IgD-negative memory B cell (primary cell): ENCODE measurements at regions not wholly inside any gene's neighbourhood (a gene's known extent, or its start where the extent isn't known, plus 50 kb on each side); places are given as distances from the start of the nearest gene placed in this dataset.

Experiments
- H3K27ac Mint-ChIP-seq, 3 donors: one replicate each; pipeline ENCODE4 v1.8.0; 2020 to 2022; ENCODE audit warnings: mild to moderate bottlenecking in 3 of 3, mixed read lengths in 3 of 3, moderate library complexity in 1 of 3
- H3K27me3 Mint-ChIP-seq: one replicate; pipeline ENCODE4 v1.8.0; 2021; ENCODE audit warnings: mixed read lengths
- H3K36me3 Mint-ChIP-seq: one replicate; pipeline ENCODE4 v1.8.0; 2020; ENCODE audit warnings: mild to moderate bottlenecking, mixed read lengths
- H3K4me1 Mint-ChIP-seq, 3 donors: one replicate each; pipeline ENCODE4 v1.8.0; 2020 to 2022; ENCODE audit warnings: mixed read lengths in 3 of 3, mild to moderate bottlenecking in 1 of 3
- H3K4me3 Mint-ChIP-seq, 4 donors: one replicate each; pipeline ENCODE4 v1.8.0; 2020 to 2022; ENCODE audit warnings: mild to moderate bottlenecking in 4 of 4, mixed read lengths in 4 of 4, moderate library complexity in 3 of 4
- H3K9me3 Mint-ChIP-seq, 3 donors: one replicate each; pipeline ENCODE4 v1.8.0; 2020 to 2021; ENCODE audit warnings: mixed read lengths in 3 of 3, mild to moderate bottlenecking in 1 of 3

DNA sequence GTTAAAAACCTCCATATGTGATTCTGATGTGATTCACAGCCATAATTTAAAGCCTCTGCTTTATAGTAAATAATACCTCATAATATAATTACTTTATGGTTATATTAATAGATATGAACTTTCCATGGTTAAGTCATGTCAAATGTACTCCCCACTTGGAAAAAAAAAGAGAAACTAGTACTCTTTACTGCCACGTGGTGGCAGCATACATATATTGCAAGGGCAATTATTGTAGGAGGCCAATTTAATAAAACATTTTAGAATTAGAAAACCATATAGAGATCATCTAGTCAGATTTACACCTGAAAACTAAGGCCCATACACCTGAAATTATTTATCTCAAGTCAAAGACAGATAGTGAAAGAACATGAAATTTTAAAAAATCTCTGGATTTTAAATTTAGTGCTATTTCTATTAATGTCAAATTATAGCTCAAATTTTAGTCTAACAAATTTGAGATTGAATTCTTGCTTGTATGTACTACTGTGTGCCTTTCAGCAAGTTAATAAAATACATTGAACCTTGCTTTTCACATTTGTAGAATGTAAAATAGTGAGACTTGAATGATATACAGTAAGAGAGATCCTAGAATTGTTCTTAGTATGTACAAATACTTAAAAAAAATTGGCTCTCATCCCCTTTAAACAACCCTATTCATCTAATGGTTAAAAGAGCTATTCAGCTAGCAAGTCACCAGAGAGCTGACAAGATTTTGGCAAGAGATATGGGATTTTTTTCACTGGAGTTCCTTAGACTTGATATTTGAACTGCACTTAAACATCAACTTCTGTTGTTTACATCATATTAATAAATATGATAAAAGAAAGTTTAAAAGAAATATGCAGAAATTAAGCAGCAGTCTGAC is 603.8 kb downstream of the TLE4 start:
- peaks cover 0 to 6% (median 4%) of the 10 kb centered on the region in 3 donors for H3K4me1 Mint-ChIP-seq
- peaks cover 2% of the 10 kb centered on the region for H3K36me3 Mint-ChIP-seq
- no peak overlapping the region for H3K27ac Mint-ChIP-seq
- peaks cover 2 to 15% (median 2%) of the 10 kb centered on the region in 3 donors for H3K9me3 Mint-ChIP-seq
- no peak overlapping the region for H3K4me3 Mint-ChIP-seq
- no peaks in the 10 kb centered on the region for H3K27me3 Mint-ChIP-seq

DNA sequence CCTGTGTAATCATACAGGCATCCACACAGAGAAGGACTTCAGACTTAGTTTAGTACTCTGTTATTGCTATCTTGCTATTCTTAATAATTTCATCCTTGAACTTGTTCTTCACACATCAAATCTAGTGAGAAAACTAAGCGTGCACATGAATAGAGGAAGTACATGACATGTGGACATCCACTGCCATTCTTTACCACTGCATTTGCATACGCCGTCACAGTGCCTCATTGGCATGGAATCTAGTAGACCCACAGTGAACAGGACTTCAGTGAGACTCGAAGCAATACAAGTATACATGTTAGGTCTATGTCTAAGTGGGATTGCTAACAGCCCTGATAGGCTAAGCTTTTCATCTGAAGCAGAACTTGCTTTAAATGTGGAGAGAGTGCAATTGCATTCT is 592.1 kb downstream of the TLE4 start:
- H3K27ac Mint-ChIP-seq, result peak overlapping the region; percentile 15 to 78 (median 28)
- peaks cover 8% of the 10 kb centered on the region for H3K36me3 Mint-ChIP-seq
- H3K27me3 Mint-ChIP-seq, result no peaks in the 10 kb centered on the region
- H3K9me3 Mint-ChIP-seq, result peaks cover 0 to 11% (median 0%) of the 10 kb centered on the region in 3 donors
- H3K4me1 Mint-ChIP-seq, result peaks cover 20 to 29% (median 23%) of the 10 kb centered on the region in 3 donors
- peak overlapping the region in 1 of 4 donors; percentile 23 for H3K4me3 Mint-ChIP-seq

DNA sequence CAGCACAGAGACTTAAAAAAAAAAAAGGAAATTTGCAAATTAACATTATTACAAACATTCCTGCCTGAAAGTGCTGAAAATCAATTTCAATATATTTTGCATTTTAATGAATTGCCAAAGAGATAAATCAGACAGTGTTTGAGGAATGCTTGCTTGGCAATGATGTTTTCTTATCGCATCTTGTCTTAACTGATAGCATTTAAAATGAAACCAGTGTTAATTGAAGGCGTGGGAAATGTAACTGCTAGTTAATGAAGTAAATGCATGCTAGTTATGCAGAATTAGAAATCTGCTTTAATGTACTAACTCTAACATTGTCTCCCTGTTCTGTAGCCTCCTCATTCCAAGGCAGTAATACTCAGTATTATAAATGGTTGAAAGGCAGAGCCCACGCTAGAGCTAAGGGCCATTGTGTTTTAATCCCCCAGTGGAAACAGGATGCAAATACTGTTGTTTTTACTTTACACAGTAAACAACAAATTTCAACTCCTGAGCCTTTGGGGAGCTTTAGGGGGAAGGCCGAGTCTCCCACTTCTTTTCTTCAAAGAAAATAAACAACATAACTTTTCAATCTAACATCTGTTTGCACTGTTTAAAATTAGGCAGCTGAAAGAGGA is 586.9 kb downstream of the TLE4 start:
- H3K4me3 Mint-ChIP-seq, result peak overlapping the region; percentile 65 to 84 (median 69)
- H3K9me3 Mint-ChIP-seq, result peaks cover 0 to 11% (median 4%) of the 10 kb centered on the region in 3 donors
- H3K36me3 Mint-ChIP-seq, result peaks cover 8% of the 10 kb centered on the region
- peak overlapping the region; percentile 22 to 78 (median 28) for H3K27ac Mint-ChIP-seq
- H3K4me1 Mint-ChIP-seq, result peaks cover 39 to 51% (median 43%) of the 10 kb centered on the region in 3 donors
- no peaks in the 10 kb centered on the region for H3K27me3 Mint-ChIP-seq

DNA sequence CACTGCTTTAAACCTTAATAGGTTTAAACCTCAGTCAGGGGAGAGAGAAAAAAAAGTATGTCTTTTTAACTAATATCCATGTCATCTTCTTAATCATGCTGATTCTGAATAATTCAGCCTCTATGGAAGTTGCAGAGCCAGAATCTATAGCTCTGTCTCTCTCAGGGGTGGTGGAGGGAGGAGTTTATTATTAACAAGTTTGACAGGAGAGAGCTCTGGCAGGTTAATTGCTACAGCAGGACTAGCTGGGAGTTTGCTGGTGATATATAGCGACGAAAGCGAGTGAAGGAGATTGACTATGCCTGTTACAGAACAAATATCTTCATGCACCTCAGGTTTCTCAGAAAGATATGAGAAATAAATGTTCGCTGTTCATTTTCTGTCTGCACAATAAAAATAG is 586.4 kb downstream of the TLE4 start:
- H3K27ac Mint-ChIP-seq, result peak overlapping the region; percentile 22 to 71 (median 28)
- no peaks in the 10 kb centered on the region for H3K27me3 Mint-ChIP-seq
- H3K9me3 Mint-ChIP-seq, result peaks cover 0 to 11% (median 8%) of the 10 kb centered on the region in 3 donors
- H3K4me1 Mint-ChIP-seq, result peaks cover 36 to 47% (median 41%) of the 10 kb centered on the region in 3 donors
- peak overlapping the region; percentile 65 to 84 (median 69) for H3K4me3 Mint-ChIP-seq
- peaks cover 8% of the 10 kb centered on the region for H3K36me3 Mint-ChIP-seq

DNA sequence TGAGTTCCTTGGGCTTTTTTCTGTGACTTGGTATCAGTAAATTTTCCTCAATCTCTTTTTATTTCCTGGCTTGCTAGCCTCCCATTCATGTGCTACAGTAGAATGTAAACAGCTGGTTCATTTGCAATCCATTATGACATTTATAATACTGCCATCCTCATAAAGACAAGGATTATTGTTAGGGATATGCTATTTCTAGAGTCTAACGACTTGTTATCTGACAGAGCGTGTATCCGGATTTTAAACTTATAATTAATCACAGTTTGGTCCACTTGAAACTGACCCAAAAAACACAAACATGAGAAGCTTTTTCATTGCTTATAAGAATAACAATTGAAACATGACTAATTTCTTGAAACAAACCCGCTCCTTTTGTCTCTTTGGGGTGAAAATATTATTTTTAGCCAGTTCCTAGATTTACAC is 585.8 kb downstream of the TLE4 start:
- Mint-ChIP-seq H3K36me3 (peaks cover 6% of the 10 kb centered on the region), H3K27ac (peak overlapping the region in 2 of 3 donors; percentile 22 to 71), H3K9me3 (peaks cover 0 to 8% (median 5%) of the 10 kb centered on the region in 3 donors), H3K4me1 (peaks cover 36 to 46% (median 40%) of the 10 kb centered on the region in 3 donors), H3K4me3 (peak overlapping the region in 3 of 4 donors; percentile 69 to 84 (median 69)), H3K27me3 (no peaks in the 10 kb centered on the region)

DNA sequence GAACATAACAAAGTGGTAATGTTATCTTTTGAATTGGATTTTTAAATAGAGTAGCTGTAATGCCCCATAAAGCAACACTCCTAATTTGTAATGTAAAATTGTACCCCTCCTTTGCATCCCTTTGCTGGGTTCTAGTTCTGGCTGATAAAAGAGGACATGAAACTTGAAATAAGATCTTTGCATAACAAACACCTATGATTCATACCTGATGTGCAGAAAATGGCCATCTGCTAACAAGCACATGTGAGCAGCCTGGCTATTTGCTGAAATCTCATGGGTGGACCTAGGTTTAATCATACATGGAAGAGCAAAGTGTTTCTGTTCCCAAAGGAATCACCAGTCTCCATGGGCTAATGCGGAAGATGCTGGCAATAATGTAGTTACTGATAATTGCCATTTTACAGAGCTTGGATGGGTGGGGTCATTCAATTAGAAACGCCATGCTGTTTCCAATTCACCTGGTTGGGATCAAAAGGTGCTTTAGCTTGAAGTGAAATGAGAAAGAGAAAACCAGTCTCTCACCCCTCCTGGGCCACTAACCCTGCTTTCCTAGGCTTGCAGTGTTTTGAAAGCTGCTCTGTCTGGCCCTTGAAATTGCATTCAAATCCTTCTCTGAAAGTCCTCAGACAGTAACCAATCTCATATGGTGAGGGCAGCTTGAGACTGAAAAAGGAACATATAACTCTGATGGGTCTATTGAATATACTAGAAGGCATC is 585.1 kb downstream of the TLE4 start:
- Mint-ChIP-seq H3K27me3 (no peaks in the 10 kb centered on the region), H3K4me3 (peak overlapping the region in 2 of 4 donors; percentile 61 to 69), H3K27ac (peak overlapping the region in 2 of 3 donors; percentile 1 to 71), H3K9me3 (peaks cover 0 to 8% (median 2%) of the 10 kb centered on the region in 3 donors), H3K4me1 (peaks cover 36 to 46% (median 40%) of the 10 kb centered on the region in 3 donors), H3K36me3 (peaks cover 4% of the 10 kb centered on the region)

DNA sequence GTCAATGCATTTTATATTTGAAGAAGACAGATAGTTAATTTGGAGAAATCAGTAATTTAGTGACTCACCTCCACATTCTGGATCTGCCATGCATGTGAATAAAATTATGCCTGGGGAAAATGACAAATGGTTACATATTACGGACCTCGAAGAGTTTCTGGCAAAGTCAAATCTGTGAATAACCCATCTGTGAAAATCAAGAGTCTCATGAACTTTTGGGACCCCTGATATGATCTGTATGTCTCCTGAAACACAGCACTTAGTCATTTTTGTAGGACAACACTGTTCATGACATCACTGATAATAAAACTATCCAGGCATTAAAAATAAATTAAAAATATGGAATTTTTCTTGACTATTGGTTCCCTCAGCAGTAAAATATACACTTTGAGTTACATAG is 584.5 kb downstream of the TLE4 start:
- Mint-ChIP-seq H3K4me1 (peaks cover 34 to 45% (median 36%) of the 10 kb centered on the region in 3 donors), H3K27ac (no peak overlapping the region), H3K4me3 (no peak overlapping the region), H3K27me3 (no peaks in the 10 kb centered on the region), H3K9me3 (peaks cover 0 to 13% (median 0%) of the 10 kb centered on the region in 3 donors), H3K36me3 (no peaks in the 10 kb centered on the region)

DNA sequence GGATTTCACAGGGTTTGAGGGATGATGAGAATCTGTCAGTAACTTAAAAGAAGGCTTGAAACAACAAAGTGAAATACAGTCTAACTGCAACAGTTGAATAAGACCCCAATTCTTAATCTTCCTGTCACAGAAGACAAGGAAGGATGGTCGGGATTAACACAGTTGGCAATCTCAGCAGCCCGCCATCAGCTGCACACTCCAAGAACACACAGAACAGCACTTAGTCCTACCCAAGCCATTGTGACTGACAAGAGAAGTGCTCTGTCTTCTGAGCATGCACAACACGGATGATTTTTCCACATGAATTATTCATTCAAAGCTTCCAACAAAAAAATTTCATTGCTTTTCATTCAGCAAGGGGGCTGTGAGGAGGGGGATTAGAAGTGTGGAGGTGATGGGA is 576.1 kb downstream of the TLE4 start:
- Mint-ChIP-seq H3K4me1 (peaks cover 6 to 10% (median 7%) of the 10 kb centered on the region in 3 donors), H3K4me3 (no peak overlapping the region), H3K27me3 (no peaks in the 10 kb centered on the region), H3K9me3 (peaks cover 5 to 29% (median 5%) of the 10 kb centered on the region in 3 donors), H3K27ac (peak overlapping the region in 1 of 3 donors; percentile 21), H3K36me3 (no peaks in the 10 kb centered on the region)

DNA sequence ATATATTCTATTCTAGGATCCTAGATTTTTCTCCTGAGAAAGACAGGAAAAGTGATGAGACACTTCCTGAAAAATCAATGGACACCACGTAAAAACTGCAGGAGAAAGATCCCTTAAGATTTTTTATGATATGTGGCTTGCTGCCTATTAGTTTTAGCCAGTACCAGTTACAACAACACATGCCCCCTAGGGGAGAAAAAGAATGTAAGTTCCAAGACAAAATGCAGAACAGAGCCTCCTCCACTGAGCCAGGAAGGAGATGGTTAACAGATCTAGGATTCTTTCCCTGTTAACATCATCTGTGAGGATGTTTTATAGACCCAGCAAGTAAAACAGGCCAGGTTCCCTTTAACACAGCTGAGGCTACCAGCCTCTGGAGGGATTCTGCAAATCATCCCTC is 574.7 kb downstream of the TLE4 start:
- H3K27ac Mint-ChIP-seq, result peak overlapping the region in 1 of 3 donors; percentile 52
- H3K4me1 Mint-ChIP-seq, result peaks cover 6 to 13% (median 7%) of the 10 kb centered on the region in 3 donors
- H3K4me3 Mint-ChIP-seq, result no peak overlapping the region
- no peaks in the 10 kb centered on the region for H3K27me3 Mint-ChIP-seq
- peaks cover 5 to 25% (median 5%) of the 10 kb centered on the region in 3 donors for H3K9me3 Mint-ChIP-seq
- no peaks in the 10 kb centered on the region for H3K36me3 Mint-ChIP-seq

DNA sequence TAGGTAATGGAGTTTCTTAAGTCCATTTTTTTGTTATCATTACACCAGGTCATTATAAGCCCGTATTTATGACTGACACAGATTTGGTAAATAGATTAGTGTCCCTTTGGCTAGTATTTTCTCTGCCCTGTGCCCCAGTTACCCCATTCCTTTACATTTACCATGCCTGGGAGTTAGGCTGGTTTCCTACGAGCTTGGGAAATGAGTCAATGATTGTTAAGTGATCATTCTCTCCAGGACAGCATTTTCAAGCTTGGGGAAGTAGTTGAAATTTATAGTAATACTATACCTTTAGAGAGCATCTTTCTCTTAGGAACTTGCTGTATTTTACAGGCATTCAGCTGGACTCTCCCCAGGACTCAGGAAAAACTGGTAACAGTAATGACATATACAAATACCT is 573.1 kb downstream of the TLE4 start:
- no peak overlapping the region for H3K27ac Mint-ChIP-seq
- H3K27me3 Mint-ChIP-seq, result no peaks in the 10 kb centered on the region
- no peak overlapping the region for H3K4me3 Mint-ChIP-seq
- peaks cover 3 to 10% (median 4%) of the 10 kb centered on the region in 3 donors for H3K9me3 Mint-ChIP-seq
- H3K4me1 Mint-ChIP-seq, result peaks cover 6 to 15% (median 7%) of the 10 kb centered on the region in 3 donors
- H3K36me3 Mint-ChIP-seq, result no peaks in the 10 kb centered on the region

DNA sequence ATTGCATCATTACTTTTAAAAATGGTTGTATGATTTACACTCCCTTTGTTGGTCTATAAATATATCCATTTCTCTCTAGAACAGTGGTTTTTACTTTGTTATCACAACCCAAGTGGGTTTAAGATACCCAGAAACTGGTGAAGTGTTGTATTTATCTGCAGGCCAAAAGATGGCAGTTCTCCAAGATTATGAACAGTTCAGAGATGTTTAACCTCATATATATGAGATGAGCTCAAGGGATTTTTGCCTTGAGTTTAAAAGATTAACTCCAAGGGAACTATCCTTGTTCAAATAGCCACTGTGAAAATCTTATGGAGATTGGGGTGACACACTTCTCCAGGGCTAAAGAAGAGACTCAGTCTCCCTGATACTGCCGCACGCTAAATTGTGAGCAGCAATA is 572.6 kb downstream of the TLE4 start:
- Mint-ChIP-seq H3K4me3 (peak overlapping the region in 1 of 4 donors; percentile 36), H3K27ac (no peak overlapping the region), H3K4me1 (peaks cover 6 to 15% (median 7%) of the 10 kb centered on the region in 3 donors), H3K27me3 (no peaks in the 10 kb centered on the region), H3K36me3 (no peaks in the 10 kb centered on the region), H3K9me3 (peaks cover 0 to 5% (median 0%) of the 10 kb centered on the region in 3 donors)

DNA sequence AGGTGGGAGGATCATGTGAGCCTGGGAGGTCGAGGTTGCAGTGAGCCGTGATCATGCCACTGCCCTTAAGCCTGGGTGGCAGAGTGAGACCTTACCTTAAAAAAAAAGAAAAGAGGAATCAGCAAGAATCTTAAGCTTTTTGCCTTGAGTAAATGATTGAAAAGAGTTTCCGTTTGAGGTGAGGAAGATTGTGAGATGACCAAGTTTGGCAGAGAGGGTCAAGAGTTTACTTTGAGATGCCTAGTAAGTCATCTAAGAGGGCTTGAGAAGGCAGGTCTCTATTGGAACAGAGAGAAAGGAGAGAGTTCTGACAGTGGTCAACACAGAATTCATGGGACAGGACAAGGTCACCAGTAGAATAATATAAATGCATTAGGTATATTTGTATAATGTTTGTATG is 572.1 kb downstream of the TLE4 start:
- H3K4me3 Mint-ChIP-seq, result no peak overlapping the region
- no peaks in the 10 kb centered on the region for H3K36me3 Mint-ChIP-seq
- H3K4me1 Mint-ChIP-seq, result peaks cover 6 to 15% (median 7%) of the 10 kb centered on the region in 3 donors
- H3K27me3 Mint-ChIP-seq, result no peaks in the 10 kb centered on the region
- peaks cover 0 to under 1% (median 0%) of the 10 kb centered on the region in 3 donors for H3K9me3 Mint-ChIP-seq
- peak overlapping the region in 1 of 3 donors; percentile 58 for H3K27ac Mint-ChIP-seq

DNA sequence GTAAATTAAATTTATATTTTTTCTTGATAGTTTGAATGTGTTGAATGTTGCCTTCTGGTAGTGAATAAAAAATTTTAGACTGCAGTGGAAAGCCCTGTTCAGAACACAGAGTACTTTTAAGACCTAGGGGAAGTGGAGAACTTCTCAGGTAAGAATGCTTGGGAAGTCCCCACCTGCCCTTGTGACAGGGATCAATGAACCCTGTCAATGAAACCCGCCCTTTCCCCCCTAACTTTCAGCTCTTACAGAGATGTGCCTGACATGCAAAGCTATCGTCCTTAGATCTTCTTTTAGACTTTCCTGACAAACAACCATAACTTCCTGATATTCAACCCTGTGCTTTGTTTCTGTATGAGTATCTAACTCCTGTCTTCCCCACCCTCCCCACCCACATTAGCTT is 562.7 kb downstream of the TLE4 start:
- H3K9me3 Mint-ChIP-seq, result no peaks in the 10 kb centered on the region
- peaks cover 27 to 38% (median 27%) of the 10 kb centered on the region in 3 donors for H3K4me1 Mint-ChIP-seq
- peak overlapping the region; percentile 17 to 78 (median 56) for H3K4me3 Mint-ChIP-seq
- H3K36me3 Mint-ChIP-seq, result peaks cover 3% of the 10 kb centered on the region
- no peaks in the 10 kb centered on the region for H3K27me3 Mint-ChIP-seq
- peak overlapping the region; percentile 79 to 97 (median 90) for H3K27ac Mint-ChIP-seq

DNA sequence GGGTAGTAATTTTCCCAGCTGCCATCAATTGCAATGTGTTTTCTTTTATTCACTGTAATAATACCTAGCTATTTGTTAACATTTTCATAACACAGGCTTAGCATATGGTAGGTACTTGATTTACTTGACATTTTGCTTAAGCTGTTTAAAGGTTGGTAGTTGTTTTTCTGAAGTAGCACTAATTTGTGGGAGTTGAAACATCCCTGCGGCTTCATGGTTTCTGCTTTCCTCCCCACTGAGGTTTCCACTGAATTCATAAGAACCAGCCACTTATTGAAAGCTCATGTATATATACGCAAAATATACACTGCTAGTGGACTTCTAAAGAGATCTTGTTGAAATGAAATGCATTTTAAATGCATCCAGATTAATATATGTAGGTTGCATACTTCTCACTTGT is 559.9 kb downstream of the TLE4 start:
- H3K27me3 Mint-ChIP-seq, result peaks cover 4% of the 10 kb centered on the region
- H3K4me3 Mint-ChIP-seq, result no peak overlapping the region
- H3K4me1 Mint-ChIP-seq, result peaks cover 29 to 43% (median 40%) of the 10 kb centered on the region in 3 donors
- peak overlapping the region in 1 of 3 donors; percentile 12 for H3K27ac Mint-ChIP-seq
- H3K36me3 Mint-ChIP-seq, result peaks cover 5% of the 10 kb centered on the region
- H3K9me3 Mint-ChIP-seq, result no peaks in the 10 kb centered on the region
